ENCODE measurements at regions not wholly inside any gene's neighbourhood (a gene's known extent, or its start where the extent isn't known, plus 50 kb on each side); places are given as distances from the start of the nearest gene placed in this dataset.

DNA sequence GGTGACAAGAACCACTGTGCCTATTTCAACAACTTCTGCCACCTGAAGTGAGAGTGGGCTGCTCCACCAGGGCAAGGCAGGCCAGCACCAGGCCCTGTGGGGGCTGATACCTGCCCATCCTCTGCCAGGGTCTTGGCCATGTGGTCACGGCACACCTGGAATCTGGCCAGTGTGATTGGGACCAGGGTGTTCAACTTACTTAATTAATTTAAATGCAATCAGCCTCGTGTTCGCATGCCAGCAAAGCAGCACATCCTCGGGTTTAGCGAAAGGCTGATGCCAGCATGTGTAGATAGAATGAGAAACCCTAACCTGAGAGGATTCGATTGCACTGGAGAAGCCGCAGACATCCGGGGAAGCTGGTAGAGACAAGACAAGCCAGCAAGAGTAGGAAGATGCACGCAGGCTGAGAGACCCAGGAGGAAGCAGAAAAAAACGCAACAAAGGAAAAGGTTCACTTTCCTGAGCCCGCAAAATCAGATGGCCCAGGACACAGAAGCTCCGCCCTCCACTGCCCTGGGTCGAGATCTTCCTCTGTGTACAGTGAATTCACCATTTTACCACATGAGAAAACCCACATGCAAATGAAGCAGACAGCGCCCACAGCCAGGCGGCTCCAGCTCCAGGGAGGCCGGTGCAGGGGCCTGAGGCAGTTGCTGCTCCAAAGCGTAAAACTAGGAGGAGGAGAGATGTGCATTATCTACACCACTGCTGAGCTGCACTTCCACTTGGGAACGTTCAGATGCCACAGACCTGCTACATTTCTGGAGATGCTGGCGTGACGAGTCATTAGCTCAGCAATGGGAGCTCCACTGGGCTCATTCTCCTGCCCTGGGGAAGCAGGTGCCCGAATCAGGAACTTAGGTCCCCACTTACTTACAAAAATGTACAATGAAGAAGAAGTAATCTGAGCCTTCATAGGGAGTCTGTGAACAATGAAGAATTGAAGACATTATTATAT is 92.1 kb downstream of the TMEM18 start:
- no peak for TF ChIP-seq POLR2A (IDR thresholded peaks at IDR 0.05)
- TF ChIP-seq, protein P1, sequence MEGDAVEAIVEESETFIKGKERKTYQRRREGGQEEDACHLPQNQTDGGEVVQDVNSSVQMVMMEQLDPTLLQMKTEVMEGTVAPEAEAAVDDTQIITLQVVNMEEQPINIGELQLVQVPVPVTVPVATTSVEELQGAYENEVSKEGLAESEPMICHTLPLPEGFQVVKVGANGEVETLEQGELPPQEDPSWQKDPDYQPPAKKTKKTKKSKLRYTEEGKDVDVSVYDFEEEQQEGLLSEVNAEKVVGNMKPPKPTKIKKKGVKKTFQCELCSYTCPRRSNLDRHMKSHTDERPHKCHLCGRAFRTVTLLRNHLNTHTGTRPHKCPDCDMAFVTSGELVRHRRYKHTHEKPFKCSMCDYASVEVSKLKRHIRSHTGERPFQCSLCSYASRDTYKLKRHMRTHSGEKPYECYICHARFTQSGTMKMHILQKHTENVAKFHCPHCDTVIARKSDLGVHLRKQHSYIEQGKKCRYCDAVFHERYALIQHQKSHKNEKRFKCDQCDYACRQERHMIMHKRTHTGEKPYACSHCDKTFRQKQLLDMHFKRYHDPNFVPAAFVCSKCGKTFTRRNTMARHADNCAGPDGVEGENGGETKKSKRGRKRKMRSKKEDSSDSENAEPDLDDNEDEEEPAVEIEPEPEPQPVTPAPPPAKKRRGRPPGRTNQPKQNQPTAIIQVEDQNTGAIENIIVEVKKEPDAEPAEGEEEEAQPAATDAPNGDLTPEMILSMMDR (IDR thresholded peaks at IDR 0.05): no peak
